ENCODE measurements at regions not wholly inside any gene's neighbourhood (a gene's known extent, or its start where the extent isn't known, plus 50 kb on each side); places are given as distances from the start of the nearest gene placed in this dataset.
"Not testable (repeated sequence)": the region's sequence is repeated elsewhere in the genome, so short reads cannot be mapped to it uniquely, and the experiment has no call there.

GRCh38 chr2:237196866-237197618 is 111.4 kb downstream of the COPS8 start:
- no peak for DNase-seq

- no peak for DNase-seq
These were observed 112.6 kb downstream of the COPS8 start for GRCh38 chr2:237198164-237198855.

- DNase-seq: no peak
These were observed 113.4 kb downstream of the COPS8 start for GRCh38 chr2:237199082-237199481.

- DNase-seq: no peak
These were observed 113.9 kb downstream of the COPS8 start for GRCh38 chr2:237199577-237199976.

GRCh38 chr2:237200462-237200861 is 114.8 kb downstream of the COPS8 start:
- DNase-seq: no peak

GRCh38 chr2:237201461-237202287 is 116.0 kb downstream of the COPS8 start:
- no peak for DNase-seq

GRCh38 chr2:237202288-237203030 is 116.8 kb downstream of the COPS8 start:
- no peak for DNase-seq

GRCh38 chr2:237205043-237205541 is 119.4 kb downstream of the COPS8 start:
- DNase-seq: no peak

- DNase-seq: no peak
These were observed 119.9 kb downstream of the COPS8 start for GRCh38 chr2:237205561-237205971.

GRCh38 chr2:237207646-237208045 is 122.0 kb downstream of the COPS8 start:
- no peak for DNase-seq

- no peak for DNase-seq
These were observed 122.9 kb downstream of the COPS8 start for GRCh38 chr2:237208373-237209260.

GRCh38 chr2:237209885-237210284 is 124.2 kb downstream of the COPS8 start:
- no peak for DNase-seq

GRCh38 chr2:237210297-237210696 is 124.6 kb downstream of the COPS8 start:
- no peak for DNase-seq

GRCh38 chr2:237210763-237211162 is 125.1 kb downstream of the COPS8 start:
- no peak for DNase-seq

GRCh38 chr2:237212356-237213279 is 126.9 kb downstream of the COPS8 start:
- DNase-seq: not testable (repeated sequence)

- no peak for DNase-seq
These were observed 127.8 kb downstream of the COPS8 start for GRCh38 chr2:237213315-237214022.

GRCh38 chr2:237214030-237214675 is 128.5 kb downstream of the COPS8 start:
- no peak for DNase-seq

GRCh38 chr2:237214963-237215362 is 129.3 kb downstream of the COPS8 start:
- DNase-seq: no peak

- DNase-seq: no peak
These were observed 132.4 kb downstream of the COPS8 start for GRCh38 chr2:237217995-237218616.
